HEK293 (cell line): ENCODE measurements at regions not wholly inside any gene's neighbourhood (a gene's known extent, or its start where the extent isn't known, plus 50 kb on each side); places are given as distances from the start of the nearest gene placed in this dataset.

ENCODE experiments used
- CTCF ChIA-PET: fragments of 350-600 bp; formaldehyde crosslinking; extraction: SDS; loops from one replicate; lab custom pipeline; 2021; ENCODE audit warnings: antibody characterized with exemption; lab: Yijun Ruan, JAX
- POLR2A ChIA-PET: fragments of 300-600 bp; formaldehyde crosslinking; extraction: SDS; loops from one replicate; lab custom pipeline; 2020; ENCODE audit warnings: antibody characterized with exemption, inconsistent platforms; lab: Yijun Ruan, JAX
- H3K27ac ChIP-seq: fragments of 200-500 bp; sonication (Bioruptor generic); 2 replicates; pipeline ENCODE4 v1.5.1; 2014; ENCODE audit warnings: low read depth, low read length, control low read depth, inconsistent platforms; ENCODE audit errors: extremely low read depth
- H3K36me3 ChIP-seq, 2 experiments: fragments of 200-500 bp in 1 of 2; sonication (Bioruptor generic) in 1 of 2; 1 replicate in 1 of 2; 2 replicates in 1 of 2; pipeline ENCODE4 v1.5.1; 2014 to 2017; ENCODE audit warnings: inconsistent platforms in 2 of 2, low read length in 2 of 2; ENCODE audit not compliant: control insufficient read depth in 2 of 2, insufficient read depth in 1 of 2
- H3K4me1 ChIP-seq: fragments of 200-500 bp; sonication (Bioruptor generic); 2 replicates; pipeline ENCODE4 v1.5.1; 2014; ENCODE audit warnings: mild to moderate bottlenecking, low read length, inconsistent platforms; ENCODE audit not compliant: control insufficient read depth, insufficient read depth
- H3K4me3 ChIP-seq: 2 replicates; pipeline ENCODE4 v1.5.1; 2011; ENCODE audit warnings: low read depth, mild to moderate bottlenecking, control low read depth, low read length, moderate library complexity
- H3K9me3 ChIP-seq: fragments of 200-500 bp; sonication (Bioruptor generic); 2 replicates; pipeline ENCODE4 v1.5.1; 2014; ENCODE audit warnings: low read depth, low read length, inconsistent platforms; ENCODE audit not compliant: control insufficient read depth, insufficient read depth
- ELK4 ChIP-seq: IDR thresholded peaks from 2 replicates; pipeline ENCODE4 v1.6.1; 2011; ENCODE audit warnings: mild to moderate bottlenecking, low read depth, low read length, borderline replicate concordance
- HOXC10 ChIP-seq: sonication (generic); formaldehyde crosslinking; IDR thresholded peaks from 2 replicates; pipeline ENCODE4 v1.8.1; 2023; ENCODE audit warnings: mild to moderate bottlenecking, missing genetic modification reagents
- KLF8 ChIP-seq: fragments of 450-650 bp; formaldehyde crosslinking; IDR thresholded peaks from 2 replicates; pipeline ENCODE4 v1.5.1; 2016; ENCODE audit warnings: missing biosample characterization, missing genetic modification characterization
- OVOL3 ChIP-seq: fragments of 450-650 bp; formaldehyde crosslinking; IDR thresholded peaks from 2 replicates; pipeline ENCODE4 v1.5.1; 2016; ENCODE audit warnings: missing biosample characterization, missing genetic modification characterization
- PRDM6 ChIP-seq: fragments of 450-650 bp; formaldehyde crosslinking; IDR thresholded peaks from 2 replicates; pipeline ENCODE4 v1.5.1; 2017; ENCODE audit warnings: missing biosample characterization, missing genetic modification characterization
- ZBTB49 ChIP-seq: fragments of 450-650 bp; formaldehyde crosslinking; IDR thresholded peaks from 2 replicates; pipeline ENCODE4 v1.5.1; 2016; ENCODE audit warnings: missing biosample characterization, missing genetic modification characterization, low read depth
- ZBTB7A ChIP-seq: fragments of 450-650 bp; formaldehyde crosslinking; IDR thresholded peaks from 2 replicates; pipeline ENCODE4 v1.5.1; 2016; ENCODE audit warnings: low read depth, missing biosample characterization, missing genetic modification characterization
- ZNF16 ChIP-seq: fragments of 450-650 bp; formaldehyde crosslinking; IDR thresholded peaks from 2 replicates; pipeline ENCODE4 v1.5.1; 2016; ENCODE audit warnings: low read depth, missing biosample characterization, missing genetic modification characterization
- ZNF211 ChIP-seq: fragments of 450-650 bp; formaldehyde crosslinking; IDR thresholded peaks from 2 replicates; pipeline ENCODE4 v1.5.1; 2016; ENCODE audit warnings: low read depth, missing biosample characterization, missing genetic modification characterization
- ZNF239 ChIP-seq: fragments of 450-650 bp; formaldehyde crosslinking; IDR thresholded peaks from 2 replicates; pipeline ENCODE4 v1.5.1; 2016; ENCODE audit warnings: missing biosample characterization, missing genetic modification characterization
- ZNF266 ChIP-seq: fragments of 450-650 bp; formaldehyde crosslinking; IDR thresholded peaks from 2 replicates; pipeline ENCODE4 v1.5.1; 2016; ENCODE audit warnings: missing biosample characterization, missing genetic modification characterization, low read depth
- ZNF341 ChIP-seq: fragments of 450-650 bp; formaldehyde crosslinking; IDR thresholded peaks from 2 replicates; pipeline ENCODE4; 2016; ENCODE audit warnings: low read depth, missing biosample characterization, missing genetic modification characterization
- ZNF426 ChIP-seq: fragments of 450-650 bp; formaldehyde crosslinking; IDR thresholded peaks from 2 replicates; pipeline ENCODE4 v1.5.1; 2017; ENCODE audit warnings: missing biosample characterization, missing genetic modification characterization, mild to moderate bottlenecking, inconsistent platforms, moderate library complexity
- ZNF548 ChIP-seq: fragments of 450-650 bp; formaldehyde crosslinking; IDR thresholded peaks from 2 replicates; pipeline ENCODE4 v1.5.1; 2016; ENCODE audit warnings: missing biosample characterization, missing genetic modification characterization
- ZNF555 ChIP-seq: fragments of 450-650 bp; formaldehyde crosslinking; conservative IDR thresholded peaks from 2 replicates; pipeline ENCODE4 v1.5.1; 2017; ENCODE audit warnings: missing biosample characterization, mild to moderate bottlenecking, missing genetic modification characterization, inconsistent platforms
- ZNF561 ChIP-seq: fragments of 450-650 bp; IDR thresholded peaks from 2 replicates; pipeline ENCODE4 v1.5.1; 2018; ENCODE audit warnings: missing biosample characterization, missing genetic modification characterization, borderline replicate concordance
- ZNF624 ChIP-seq: fragments of 450-650 bp; formaldehyde crosslinking; IDR thresholded peaks from 2 replicates; pipeline ENCODE4 v1.5.1; 2017; ENCODE audit warnings: missing biosample characterization, missing genetic modification characterization
- ZNF626 ChIP-seq: fragments of 450-650 bp; sonication (Bioruptor Pico); formaldehyde crosslinking; IDR thresholded peaks from 2 replicates; pipeline ENCODE4 v1.5.1; 2018; ENCODE audit warnings: missing biosample characterization, missing genetic modification characterization, inconsistent platforms
- ZNF837 ChIP-seq: fragments of 450-650 bp; formaldehyde crosslinking; IDR thresholded peaks from 2 replicates; pipeline ENCODE4 v1.5.1; 2016; ENCODE audit warnings: missing biosample characterization, missing genetic modification characterization
- ZSCAN16 ChIP-seq: fragments of 450-650 bp; formaldehyde crosslinking; IDR thresholded peaks from 2 replicates; pipeline ENCODE4 v1.5.1; 2016; ENCODE audit warnings: missing biosample characterization, missing genetic modification characterization
- TF ChIP-seq, protein P1 (sequence below): fragments of 450-650 bp; formaldehyde crosslinking; IDR thresholded peaks from 2 replicates; pipeline ENCODE4 v1.5.1; 2016; ENCODE audit warnings: missing biosample characterization, missing genetic modification characterization
- TF ChIP-seq, protein P2 (sequence below): fragments of 450-650 bp; formaldehyde crosslinking; IDR thresholded peaks from 2 replicates; pipeline ENCODE4 v1.5.1; 2017; ENCODE audit warnings: missing biosample characterization, missing genetic modification characterization
- TF ChIP-seq, protein P3 (sequence below): fragments of 450-650 bp; formaldehyde crosslinking; IDR thresholded peaks from 2 replicates; pipeline ENCODE4 v1.5.1; 2017; ENCODE audit warnings: missing biosample characterization, missing genetic modification characterization
- TF ChIP-seq, protein P4 (sequence below): fragments of 450-650 bp; formaldehyde crosslinking; IDR thresholded peaks from 2 replicates; pipeline ENCODE4 v1.5.1; 2017; ENCODE audit warnings: missing biosample characterization, missing genetic modification characterization

DNA sequence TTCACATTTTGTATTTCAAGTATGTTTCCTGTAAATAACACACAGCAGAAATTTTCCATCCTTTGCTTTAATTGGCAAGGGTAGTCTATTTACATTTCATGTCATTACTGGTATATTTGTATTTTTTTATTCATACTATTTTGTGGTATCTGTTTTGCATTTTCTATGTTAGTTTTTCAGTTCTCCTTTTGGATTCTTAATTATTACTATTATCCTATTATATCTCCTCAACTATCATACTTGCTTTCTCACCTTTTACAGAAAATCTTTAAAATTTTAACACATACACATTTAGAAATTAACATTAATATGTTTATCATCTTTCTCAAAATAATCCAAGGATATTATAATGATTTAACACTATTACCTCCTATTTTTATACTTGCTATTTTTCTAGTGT lies 918.3 kb upstream of the MAP3K7 start (continued):
- no peak for TF ChIP-seq ZBTB49
- TF ChIP-seq, protein P1, sequence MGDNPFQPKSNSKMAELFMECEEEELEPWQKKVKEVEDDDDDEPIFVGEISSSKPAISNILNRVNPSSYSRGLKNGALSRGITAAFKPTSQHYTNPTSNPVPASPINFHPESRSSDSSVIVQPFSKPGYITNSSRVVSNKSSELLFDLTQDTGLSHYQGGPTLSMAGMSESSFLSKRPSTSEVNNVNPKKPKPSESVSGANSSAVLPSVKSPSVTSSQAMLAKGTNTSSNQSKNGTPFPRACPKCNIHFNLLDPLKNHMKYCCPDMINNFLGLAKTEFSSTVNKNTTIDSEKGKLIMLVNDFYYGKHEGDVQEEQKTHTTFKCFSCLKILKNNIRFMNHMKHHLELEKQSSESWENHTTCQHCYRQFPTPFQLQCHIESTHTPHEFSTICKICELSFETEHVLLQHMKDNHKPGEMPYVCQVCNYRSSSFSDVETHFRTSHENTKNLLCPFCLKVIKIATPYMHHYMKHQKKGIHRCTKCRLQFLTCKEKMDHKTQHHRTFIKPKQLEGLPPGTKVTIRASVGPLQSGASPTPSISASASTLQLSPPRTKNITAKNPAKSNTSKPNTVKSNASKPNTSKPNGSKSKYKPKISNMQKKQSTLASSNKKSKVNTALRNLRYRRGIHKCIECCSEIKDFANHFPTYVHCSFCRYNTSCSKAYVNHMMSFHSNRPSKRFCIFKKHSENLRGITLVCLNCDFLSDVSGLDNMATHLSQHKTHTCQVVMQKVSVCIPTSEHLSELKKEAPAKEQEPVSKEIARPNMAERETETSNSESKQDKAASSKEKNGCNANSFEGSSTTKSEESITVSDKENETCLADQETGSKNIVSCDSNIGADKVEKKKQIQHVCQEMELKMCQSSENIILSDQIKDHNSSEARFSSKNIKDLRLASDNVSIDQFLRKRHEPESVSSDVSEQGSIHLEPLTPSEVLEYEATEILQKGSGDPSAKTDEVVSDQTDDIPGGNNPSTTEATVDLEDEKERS: no peak
- TF ChIP-seq ZNF624 (tag by site-specific recombination): no peak
- no peak for TF ChIP-seq KLF8
- no peak for TF ChIP-seq ZNF555 (tag by site-specific recombination)
- TF ChIP-seq PRDM6 (tag by site-specific recombination): no peak
- no peak for TF ChIP-seq ELK4
- no peak for TF ChIP-seq ZBTB7A (tag by site-specific recombination)
- no peak for TF ChIP-seq OVOL3
- TF ChIP-seq, protein P2, sequence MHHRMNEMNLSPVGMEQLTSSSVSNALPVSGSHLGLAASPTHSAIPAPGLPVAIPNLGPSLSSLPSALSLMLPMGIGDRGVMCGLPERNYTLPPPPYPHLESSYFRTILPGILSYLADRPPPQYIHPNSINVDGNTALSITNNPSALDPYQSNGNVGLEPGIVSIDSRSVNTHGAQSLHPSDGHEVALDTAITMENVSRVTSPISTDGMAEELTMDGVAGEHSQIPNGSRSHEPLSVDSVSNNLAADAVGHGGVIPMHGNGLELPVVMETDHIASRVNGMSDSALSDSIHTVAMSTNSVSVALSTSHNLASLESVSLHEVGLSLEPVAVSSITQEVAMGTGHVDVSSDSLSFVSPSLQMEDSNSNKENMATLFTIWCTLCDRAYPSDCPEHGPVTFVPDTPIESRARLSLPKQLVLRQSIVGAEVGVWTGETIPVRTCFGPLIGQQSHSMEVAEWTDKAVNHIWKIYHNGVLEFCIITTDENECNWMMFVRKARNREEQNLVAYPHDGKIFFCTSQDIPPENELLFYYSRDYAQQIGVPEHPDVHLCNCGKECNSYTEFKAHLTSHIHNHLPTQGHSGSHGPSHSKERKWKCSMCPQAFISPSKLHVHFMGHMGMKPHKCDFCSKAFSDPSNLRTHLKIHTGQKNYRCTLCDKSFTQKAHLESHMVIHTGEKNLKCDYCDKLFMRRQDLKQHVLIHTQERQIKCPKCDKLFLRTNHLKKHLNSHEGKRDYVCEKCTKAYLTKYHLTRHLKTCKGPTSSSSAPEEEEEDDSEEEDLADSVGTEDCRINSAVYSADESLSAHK (tag by site-specific recombination): no peak

DNA sequence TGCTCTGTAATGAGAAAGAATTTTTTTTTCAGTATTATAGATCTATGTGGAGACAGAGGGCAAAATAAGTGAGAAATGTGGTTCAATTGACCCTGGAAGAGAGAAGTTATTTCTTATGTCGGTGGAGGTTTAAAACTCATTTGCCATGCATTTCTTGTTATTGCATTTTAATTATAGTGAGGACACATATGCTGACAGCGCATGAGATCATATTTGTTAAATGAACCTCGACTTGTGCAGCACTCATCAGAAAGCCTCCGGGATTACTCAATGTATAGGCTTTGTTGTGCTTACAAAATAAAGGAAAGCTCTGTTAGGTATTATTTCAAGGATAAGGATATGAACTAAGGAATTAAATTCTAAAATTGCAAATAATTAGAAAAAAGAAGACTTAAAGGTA lies 915.1 kb upstream of the MAP3K7 start:
- no peaks in the 10 kb centered on the region for H3K9me3 ChIP-seq
- POLR2A ChIA-PET: no interaction called here
- H3K36me3 ChIP-seq: no peaks in the 10 kb centered on the region
- no peak overlapping the region for H3K4me3 ChIP-seq
- CTCF ChIA-PET: interaction anchor here (0.7 to 0.8 kb wide), 2 partner anchors 65 to 68 kb away, joined by 3 to 6 read pairs; no protein-coding TSS in a partner anchor
- no peak overlapping the region for H3K27ac ChIP-seq
- H3K4me1 ChIP-seq: no peaks in the 10 kb centered on the region
- TF ChIP-seq ZNF239 (tag by site-specific recombination) (no peak), ZNF426 (tag by site-specific recombination) (no peak), KLF8 (no peak), HOXC10 (CRISPR knock-in tag) (no peak), ZSCAN16 (tag by site-specific recombination) (no peak), ZNF16 (no peak), ZNF548 (tag by site-specific recombination) (no peak), ZNF211 (no peak), ZNF266 (no peak), ZNF341 (tag by site-specific recombination) (no peak), ZNF837 (tag by site-specific recombination) (no peak), ZNF561 (no peak), ZNF626 (tag by site-specific recombination) (no peak)
- TF ChIP-seq, protein P3, sequence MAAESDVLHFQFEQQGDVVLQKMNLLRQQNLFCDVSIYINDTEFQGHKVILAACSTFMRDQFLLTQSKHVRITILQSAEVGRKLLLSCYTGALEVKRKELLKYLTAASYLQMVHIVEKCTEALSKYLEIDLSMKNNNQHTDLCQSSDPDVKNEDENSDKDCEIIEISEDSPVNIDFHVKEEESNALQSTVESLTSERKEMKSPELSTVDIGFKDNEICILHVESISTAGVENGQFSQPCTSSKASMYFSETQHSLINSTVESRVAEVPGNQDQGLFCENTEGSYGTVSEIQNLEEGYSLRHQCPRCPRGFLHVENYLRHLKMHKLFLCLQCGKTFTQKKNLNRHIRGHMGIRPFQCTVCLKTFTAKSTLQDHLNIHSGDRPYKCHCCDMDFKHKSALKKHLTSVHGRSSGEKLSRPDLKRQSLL (tag by site-specific recombination): no peak
- TF ChIP-seq, protein P4, sequence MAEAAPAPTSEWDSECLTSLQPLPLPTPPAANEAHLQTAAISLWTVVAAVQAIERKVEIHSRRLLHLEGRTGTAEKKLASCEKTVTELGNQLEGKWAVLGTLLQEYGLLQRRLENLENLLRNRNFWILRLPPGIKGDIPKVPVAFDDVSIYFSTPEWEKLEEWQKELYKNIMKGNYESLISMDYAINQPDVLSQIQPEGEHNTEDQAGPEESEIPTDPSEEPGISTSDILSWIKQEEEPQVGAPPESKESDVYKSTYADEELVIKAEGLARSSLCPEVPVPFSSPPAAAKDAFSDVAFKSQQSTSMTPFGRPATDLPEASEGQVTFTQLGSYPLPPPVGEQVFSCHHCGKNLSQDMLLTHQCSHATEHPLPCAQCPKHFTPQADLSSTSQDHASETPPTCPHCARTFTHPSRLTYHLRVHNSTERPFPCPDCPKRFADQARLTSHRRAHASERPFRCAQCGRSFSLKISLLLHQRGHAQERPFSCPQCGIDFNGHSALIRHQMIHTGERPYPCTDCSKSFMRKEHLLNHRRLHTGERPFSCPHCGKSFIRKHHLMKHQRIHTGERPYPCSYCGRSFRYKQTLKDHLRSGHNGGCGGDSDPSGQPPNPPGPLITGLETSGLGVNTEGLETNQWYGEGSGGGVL: no peak
